ENCODE measurements at regions not wholly inside any gene's neighbourhood (a gene's known extent, or its start where the extent isn't known, plus 50 kb on each side); places are given as distances from the start of the nearest gene placed in this dataset.

GRCh38 chr12:75774261-75775052 is 257.1 kb downstream of the PHLDA1 start:
- H3K9ac ChIP-seq, result no peak overlapping the region
- TF ChIP-seq EZH2phosphoT487 (IDR thresholded peaks at IDR 0.05; ENCODE audit: insufficient read depth, low read depth) (no peak), EZH2 (IDR thresholded peaks at IDR 0.05; ENCODE audit: insufficient read depth, poor library complexity, severe bottlenecking) (no peak)
- H4K20me1 ChIP-seq (ENCODE audit: insufficient read depth), result no peaks in the 10 kb centered on the region
- H3K79me2 ChIP-seq (ENCODE audit: insufficient read depth), result no peaks in the 10 kb centered on the region
- H3K9me2 ChIP-seq (ENCODE audit: insufficient read depth), result no peaks in the 10 kb centered on the region
- H3K27me3 ChIP-seq (replicated peaks; ENCODE audit: insufficient read depth), result no peaks in the 10 kb centered on the region
- no peaks in the 10 kb centered on the region for H3K9me3 ChIP-seq (ENCODE audit: low read depth)
- in situ Hi-C loops (cut with MboI), result no loop called here
- H2AFZ ChIP-seq, result 0 out of 2 replicates have a peak overlapping the region, but pooled peaks have one; percentile 5
- no peaks in the 10 kb centered on the region for H3F3A ChIP-seq (ENCODE audit: insufficient read depth)
- no peaks in the 10 kb centered on the region for H3K36me3 ChIP-seq (ENCODE audit: low read depth)
- WGBS, 2 experiments (ENCODE audit: low coverage in 1 of 2, low lambda C conversion rate in 2 of 2, missing lambda C conversion rate in 2 of 2), result 53 to 76% methylated on average over 2 of the region's 2 CpGs
- H3K4me3 ChIP-seq, result no peak overlapping the region
- H3K4me1 ChIP-seq (ENCODE audit: insufficient read depth), result no peaks in the 10 kb centered on the region
- no peak overlapping the region for H3K4me2 ChIP-seq (ENCODE audit: unreplicated experiment)
- DNase-seq, result no peak
- no peak overlapping the region for H3K27ac ChIP-seq

GRCh38 chr12:75773377-75773776 is 258.2 kb downstream of the PHLDA1 start:
- no peak for TF ChIP-seq EZH2phosphoT487 (IDR thresholded peaks at IDR 0.05; ENCODE audit: insufficient read depth, low read depth)
- no peak for TF ChIP-seq EZH2 (IDR thresholded peaks at IDR 0.05; ENCODE audit: insufficient read depth, poor library complexity, severe bottlenecking)
- Histone ChIP-seq H4K20me1 (ENCODE audit: insufficient read depth) (no peaks in the 10 kb centered on the region), H3K79me2 (ENCODE audit: insufficient read depth) (no peaks in the 10 kb centered on the region), H3K9me2 (ENCODE audit: insufficient read depth) (no peaks in the 10 kb centered on the region), H2AFZ (no peak overlapping the region), H3K4me2 (ENCODE audit: unreplicated experiment) (no peak overlapping the region), H3K4me1 (ENCODE audit: insufficient read depth) (no peaks in the 10 kb centered on the region), H3K36me3 (ENCODE audit: low read depth) (no peaks in the 10 kb centered on the region), H3K4me3 (no peak overlapping the region), H3K9me3 (ENCODE audit: low read depth) (no peaks in the 10 kb centered on the region), H3K9ac (no peak overlapping the region), H3K27me3 (replicated peaks; ENCODE audit: insufficient read depth) (no peaks in the 10 kb centered on the region), H3F3A (ENCODE audit: insufficient read depth) (no peaks in the 10 kb centered on the region), H3K27ac (no peak overlapping the region)
- in situ Hi-C loops (cut with MboI), result no loop called here
- no peak for DNase-seq
- 95 to 99% methylated on average over 6 of the region's 6 CpGs for WGBS, 2 experiments (ENCODE audit: low coverage in 1 of 2, low lambda C conversion rate in 2 of 2, missing lambda C conversion rate in 2 of 2)

- no peak for DNase-seq
- WGBS, 2 experiments (ENCODE audit: low coverage in 1 of 2, low lambda C conversion rate in 2 of 2, missing lambda C conversion rate in 2 of 2), result 96 to 97% methylated on average over 2 of the region's 2 CpGs
- H3K9ac ChIP-seq, result no peak overlapping the region
- H3K36me3 ChIP-seq (ENCODE audit: low read depth), result no peaks in the 10 kb centered on the region
- no peak overlapping the region for H3K4me2 ChIP-seq (ENCODE audit: unreplicated experiment)
- H2AFZ ChIP-seq, result no peak overlapping the region
- in situ Hi-C loops (cut with MboI), result no loop called here
- TF ChIP-seq EZH2 (IDR thresholded peaks at IDR 0.05; ENCODE audit: insufficient read depth, poor library complexity, severe bottlenecking) (no peak), EZH2phosphoT487 (IDR thresholded peaks at IDR 0.05; ENCODE audit: insufficient read depth, low read depth) (no peak)
- H4K20me1 ChIP-seq (ENCODE audit: insufficient read depth), result no peaks in the 10 kb centered on the region
- H3K4me3 ChIP-seq, result no peak overlapping the region
- no peaks in the 10 kb centered on the region for H3K27me3 ChIP-seq (replicated peaks; ENCODE audit: insufficient read depth)
- H3K9me3 ChIP-seq (ENCODE audit: low read depth), result no peaks in the 10 kb centered on the region
- H3K9me2 ChIP-seq (ENCODE audit: insufficient read depth), result no peaks in the 10 kb centered on the region
- H3K4me1 ChIP-seq (ENCODE audit: insufficient read depth), result peaks cover 12% of the 10 kb centered on the region
- peaks cover 8% of the 10 kb centered on the region for H3F3A ChIP-seq (ENCODE audit: insufficient read depth)
- no peak overlapping the region for H3K27ac ChIP-seq
- no peaks in the 10 kb centered on the region for H3K79me2 ChIP-seq (ENCODE audit: insufficient read depth)
Measured at GRCh38 chr12:75771023-75771422, 259.6 kb upstream of the KRR1 start.

- no peaks in the 10 kb centered on the region for H3K36me3 ChIP-seq (ENCODE audit: low read depth)
- 76 to 77% methylated on average over 2 of the region's 2 CpGs for WGBS, 2 experiments (ENCODE audit: low coverage in 1 of 2, low lambda C conversion rate in 2 of 2, missing lambda C conversion rate in 2 of 2)
- H3K4me1 ChIP-seq (ENCODE audit: insufficient read depth), result peaks cover 14% of the 10 kb centered on the region
- H3K4me3 ChIP-seq, result no peak overlapping the region
- no peak overlapping the region for H3K9ac ChIP-seq
- no peaks in the 10 kb centered on the region for H3K27me3 ChIP-seq (replicated peaks; ENCODE audit: insufficient read depth)
- H2AFZ ChIP-seq, result no peak overlapping the region
- no peaks in the 10 kb centered on the region for H3K9me3 ChIP-seq (ENCODE audit: low read depth)
- peaks cover 13% of the 10 kb centered on the region for H3F3A ChIP-seq (ENCODE audit: insufficient read depth)
- no peaks in the 10 kb centered on the region for H4K20me1 ChIP-seq (ENCODE audit: insufficient read depth)
- no peak overlapping the region for H3K4me2 ChIP-seq (ENCODE audit: unreplicated experiment)
- in situ Hi-C loops (cut with MboI), result no loop called here
- no peak overlapping the region for H3K27ac ChIP-seq
- no peak for TF ChIP-seq EZH2phosphoT487 (IDR thresholded peaks at IDR 0.05; ENCODE audit: insufficient read depth, low read depth)
- no peak for TF ChIP-seq EZH2 (IDR thresholded peaks at IDR 0.05; ENCODE audit: insufficient read depth, poor library complexity, severe bottlenecking)
- no peaks in the 10 kb centered on the region for H3K9me2 ChIP-seq (ENCODE audit: insufficient read depth)
- no peaks in the 10 kb centered on the region for H3K79me2 ChIP-seq (ENCODE audit: insufficient read depth)
- no peak for DNase-seq
Measured at GRCh38 chr12:75767957-75768356, 256.5 kb upstream of the KRR1 start.
